HG03571 (cell line): ENCODE measurements at regions not wholly inside any gene's neighbourhood (a gene's known extent, or its start where the extent isn't known, plus 50 kb on each side); places are given as distances from the start of the nearest gene placed in this dataset.
"Not testable (repeated sequence)": the region's sequence is repeated elsewhere in the genome, so short reads cannot be mapped to it uniquely, and the experiment has no call there.

Experiments
- ATAC-seq: cut with Tn5 transposase; IDR thresholded peaks from one replicate; pipeline ENCODE4 v1.9.1; 2021; ENCODE audit not compliant: unreplicated experiment

DNA sequence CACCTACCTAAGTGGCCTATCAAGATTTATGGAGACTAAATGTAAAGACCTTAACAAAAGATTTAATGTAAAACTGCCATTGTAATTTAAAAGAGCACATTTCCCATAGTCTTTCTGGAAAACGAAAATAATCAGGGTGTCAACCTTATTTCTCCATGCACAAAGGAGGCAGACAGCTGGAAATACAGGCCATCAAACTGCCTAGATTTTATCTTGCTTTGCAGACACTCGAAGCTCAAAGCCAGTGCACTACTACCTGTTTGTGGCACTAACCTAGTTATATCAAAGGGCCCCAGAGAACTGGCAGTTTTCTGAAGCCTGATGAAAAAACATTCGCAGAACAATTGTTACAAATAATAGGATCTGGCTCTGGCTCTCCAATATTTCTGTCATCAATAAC lies 863.9 kb downstream of the STPG2 start:
- no peak for ATAC-seq

DNA sequence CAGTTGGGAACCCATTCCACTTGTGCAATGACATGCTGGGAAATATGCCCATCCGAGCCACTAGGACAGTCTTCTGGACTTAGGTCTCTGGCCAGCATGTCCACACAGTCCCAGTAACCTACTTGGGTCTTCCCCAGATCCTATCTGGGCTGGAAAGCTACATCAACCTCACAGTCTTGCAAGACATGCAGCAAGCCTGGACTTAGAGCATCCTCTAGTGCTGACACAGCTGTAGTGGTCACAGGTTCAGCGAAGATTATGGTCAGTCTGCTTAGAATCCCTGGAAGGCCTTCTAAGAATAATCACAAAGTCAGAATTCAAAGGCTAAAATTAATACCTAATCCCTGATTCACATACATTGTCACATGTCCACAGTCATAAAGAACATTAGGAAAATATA lies 842.7 kb downstream of the STPG2 start:
- ATAC-seq, result no peak

GRCh38 chr4:97305351-97305750 lies 837.9 kb downstream of the STPG2 start:
- ATAC-seq, result no peak

- ATAC-seq, result no peak
Observed at GRCh38 chr4:97309121-97309520, 834.2 kb downstream of the STPG2 start.

- no peak for ATAC-seq
Observed at GRCh38 chr4:97317201-97317600, 826.1 kb downstream of the STPG2 start.

DNA sequence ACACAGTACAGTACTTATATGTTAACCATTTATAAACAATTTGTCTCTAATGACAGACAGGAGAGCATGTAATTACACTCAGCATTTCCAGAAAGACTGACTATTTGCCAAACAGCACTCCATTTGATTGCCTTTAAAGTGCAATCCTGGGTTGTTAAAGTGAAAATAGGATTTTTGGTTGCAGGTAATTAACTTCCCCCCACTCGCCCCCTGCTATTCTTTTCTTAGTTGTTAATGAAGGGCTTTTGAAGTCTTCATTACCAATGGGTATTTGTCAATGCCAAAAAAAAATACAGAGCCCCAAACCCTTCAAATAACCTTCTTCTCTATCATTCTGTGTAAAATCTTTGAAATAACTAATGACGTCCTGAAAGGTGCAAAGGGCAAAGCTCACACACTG lies 825.6 kb downstream of the STPG2 start:
- ATAC-seq, result no peak

- not testable (repeated sequence) for ATAC-seq
Observed at GRCh38 chr4:97325751-97326150, 817.5 kb downstream of the STPG2 start.

- ATAC-seq, result no peak
Observed at GRCh38 chr4:97330917-97331316, 812.4 kb downstream of the STPG2 start.

GRCh38 chr4:97334348-97334747 lies 808.9 kb downstream of the STPG2 start:
- ATAC-seq, result no peak

DNA sequence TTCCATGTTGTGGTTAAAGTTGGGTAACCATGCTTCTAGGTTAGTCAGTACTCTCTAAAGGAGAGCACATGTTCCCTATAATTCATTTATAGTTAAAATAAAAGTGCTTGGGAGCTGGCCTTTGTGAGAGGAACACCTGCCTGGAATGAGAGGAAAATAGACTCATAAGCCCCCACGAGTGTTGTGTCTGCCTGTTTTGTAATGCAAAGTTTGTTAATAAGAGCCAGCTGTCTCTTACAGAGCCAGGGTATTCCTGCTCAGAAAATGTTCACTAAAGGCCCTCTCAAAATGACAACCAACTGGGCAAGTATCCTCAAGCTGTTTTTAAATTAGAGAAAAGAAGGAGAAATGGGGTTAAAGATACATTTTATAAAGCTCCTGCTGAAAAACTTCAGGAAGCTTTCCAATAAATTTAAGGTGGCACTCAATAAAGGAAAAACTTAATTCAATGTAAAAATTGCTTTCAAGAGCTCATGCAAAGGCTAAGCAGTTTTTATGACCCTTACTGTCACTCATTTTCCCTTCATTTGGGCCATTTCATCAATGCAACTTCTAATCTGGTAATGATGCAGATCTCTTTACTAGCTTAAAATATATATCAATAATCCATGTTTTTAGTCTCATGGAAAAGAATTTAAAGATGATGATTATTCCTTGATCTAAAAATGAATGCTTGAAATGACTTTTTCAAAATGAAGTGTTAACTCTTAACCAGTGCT lies 793.6 kb downstream of the STPG2 start:
- ATAC-seq, result no peak

DNA sequence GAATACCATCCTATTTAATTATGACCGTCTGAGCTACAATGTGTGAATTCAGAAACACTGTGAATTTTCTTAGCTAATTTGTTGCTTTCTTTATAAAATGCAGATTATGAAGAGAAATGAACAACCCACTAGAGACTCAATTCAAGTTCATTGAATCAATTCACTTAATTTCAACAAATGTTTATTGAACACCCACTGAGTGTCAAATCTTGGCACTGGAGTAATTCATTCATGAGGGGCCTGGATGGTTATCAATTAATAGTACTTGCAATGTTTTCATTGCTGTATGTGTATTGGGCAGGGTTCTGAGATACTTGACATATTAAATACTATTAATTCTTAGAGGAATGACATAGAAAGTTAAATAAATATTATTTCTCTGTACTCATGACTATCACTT lies 789.4 kb downstream of the STPG2 start:
- no peak for ATAC-seq

DNA sequence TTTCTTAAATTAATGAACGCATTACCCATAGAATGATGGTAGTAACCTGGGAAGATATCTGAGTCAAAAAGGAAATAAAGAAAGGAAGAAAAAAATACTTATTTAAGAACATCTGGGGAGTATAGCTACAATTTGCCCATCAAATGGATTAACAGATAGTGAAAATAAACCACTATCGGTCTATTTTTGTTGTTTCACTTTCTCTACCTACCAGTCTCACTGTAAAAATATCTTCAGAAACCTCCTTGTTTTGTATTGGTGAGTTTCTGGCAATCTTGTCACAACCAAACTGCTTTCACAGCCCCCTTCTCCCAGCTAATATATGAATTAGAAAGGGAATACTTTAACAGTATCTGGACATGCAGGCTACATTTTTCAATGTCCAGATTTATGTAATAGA lies 783.5 kb downstream of the STPG2 start:
- ATAC-seq, result no peak

- no peak for ATAC-seq
Observed at GRCh38 chr4:97360733-97361132, 782.5 kb downstream of the STPG2 start.

GRCh38 chr4:97367878-97368277 lies 775.4 kb downstream of the STPG2 start:
- no peak for ATAC-seq

DNA sequence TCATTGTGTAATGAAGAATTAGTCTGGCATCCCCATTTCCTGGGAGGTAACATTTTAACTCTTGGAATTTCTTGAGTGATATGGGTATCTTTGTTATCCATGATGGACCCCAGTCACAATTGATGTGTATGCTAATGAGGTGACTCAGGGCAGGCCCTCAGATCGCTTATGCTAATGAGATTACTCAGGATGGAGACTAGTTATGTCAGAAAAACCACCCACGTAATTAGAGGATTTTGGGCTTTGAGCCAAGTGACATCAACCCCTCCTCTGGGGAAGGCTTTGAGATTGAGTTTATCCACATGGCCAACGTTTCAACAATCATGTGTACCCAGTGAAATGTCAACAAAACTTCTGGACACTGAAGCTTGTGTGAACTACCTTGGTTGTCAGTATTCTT lies 772.7 kb downstream of the STPG2 start:
- ATAC-seq, result no peak

- no peak for ATAC-seq
Observed at GRCh38 chr4:97374526-97374925, 768.8 kb downstream of the STPG2 start.

DNA sequence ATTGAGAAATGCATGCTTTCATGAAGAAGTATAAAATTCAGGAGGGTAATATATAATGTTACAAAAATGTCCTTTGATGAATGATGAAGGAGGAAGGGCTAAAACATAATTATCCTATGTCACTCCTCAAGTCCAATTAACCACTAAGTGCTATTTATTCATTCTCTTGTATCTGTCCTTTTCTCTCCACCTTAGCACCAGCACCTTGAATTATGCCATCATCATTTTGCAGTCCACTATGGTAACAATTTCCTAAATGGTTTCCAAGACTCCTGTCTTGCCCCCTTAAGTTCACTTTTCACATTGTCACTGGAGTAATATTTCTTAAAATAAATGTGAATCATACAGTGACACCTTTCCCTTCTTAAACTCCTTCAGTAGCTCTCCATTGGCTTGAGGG lies 756.3 kb downstream of the STPG2 start:
- ATAC-seq, result no peak

- no peak for ATAC-seq
Observed at GRCh38 chr4:97394653-97395052, 748.6 kb downstream of the STPG2 start.

DNA sequence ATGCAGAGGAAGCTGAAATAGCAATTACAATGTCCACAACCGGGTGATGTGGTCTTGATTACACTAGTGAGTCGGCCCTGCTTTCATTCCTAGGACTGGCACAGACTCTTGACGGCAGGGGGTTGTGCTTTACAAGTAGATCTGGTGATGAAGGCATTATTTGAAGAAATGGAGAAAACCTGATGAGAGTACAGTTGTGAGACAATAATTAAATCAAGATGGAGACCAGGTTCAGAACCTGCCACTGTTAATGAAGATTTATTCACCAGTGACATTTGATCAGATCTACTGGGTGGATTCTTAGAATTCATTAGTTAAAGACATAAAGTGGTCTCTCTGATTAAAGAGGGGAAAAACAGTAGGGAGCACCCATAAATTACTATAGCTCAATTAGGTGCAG lies 747.2 kb downstream of the STPG2 start:
- ATAC-seq, result no peak

DNA sequence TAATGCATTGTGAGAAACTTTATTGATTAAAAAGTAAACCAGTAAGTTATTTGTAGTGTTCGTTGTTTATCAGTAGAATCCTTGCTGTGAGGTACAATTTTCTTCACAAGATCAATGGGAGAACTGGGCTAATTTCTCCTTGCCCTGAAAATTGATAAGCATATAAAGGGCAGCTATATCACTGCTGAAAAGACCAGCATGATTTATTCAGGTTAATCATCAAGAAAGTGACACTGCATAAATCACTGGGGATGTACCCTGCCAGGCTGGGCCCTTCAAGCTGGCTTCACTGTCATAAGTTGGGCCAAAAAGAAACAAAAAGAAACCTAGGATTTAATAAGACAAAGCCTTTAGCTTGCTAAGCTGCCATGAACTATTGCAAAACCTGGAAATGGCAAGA lies 746.7 kb downstream of the STPG2 start:
- ATAC-seq, result no peak

GRCh38 chr4:97404876-97405523 lies 738.3 kb downstream of the STPG2 start:
- no peak for ATAC-seq

DNA sequence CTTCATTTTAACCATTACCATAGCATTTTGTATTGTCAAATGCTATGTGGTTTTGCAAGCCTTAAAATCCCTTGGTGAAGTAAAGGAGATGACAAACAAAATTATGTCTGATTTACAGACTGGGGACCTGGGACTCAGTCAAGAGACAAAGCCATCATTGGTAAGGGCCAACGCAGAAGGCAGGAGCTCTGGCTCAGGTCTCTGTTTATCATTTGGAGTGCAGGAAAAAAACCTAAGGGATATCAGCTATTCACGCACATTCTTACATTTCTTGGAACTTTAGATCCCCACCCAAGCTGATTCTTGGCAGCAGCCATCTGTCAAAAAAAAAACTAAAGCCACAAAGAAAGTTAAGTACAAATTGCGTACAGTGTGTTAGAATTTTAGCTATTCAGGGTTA lies 731.9 kb downstream of the STPG2 start:
- no peak for ATAC-seq

- ATAC-seq, result no peak
Observed at GRCh38 chr4:97412331-97412730, 730.9 kb downstream of the STPG2 start.
